GM10266 (cell line): ENCODE measurements at regions not wholly inside any gene's neighbourhood (a gene's known extent, or its start where the extent isn't known, plus 50 kb on each side); places are given as distances from the start of the nearest gene placed in this dataset.
"Not testable (repeated sequence)": the region's sequence is repeated elsewhere in the genome, so short reads cannot be mapped to it uniquely, and the experiment has no call there.

Source experiments
- DNase-seq: peaks from one replicate; pipeline ENCODE4 v3.0.0; 2012; ENCODE audit errors: extremely low spot score
- TF ChIP-seq, protein P1 (sequence below): IDR thresholded peaks from 2 replicates; pipeline ENCODE4 v1.5.1; 2012; ENCODE audit warnings: mild to moderate bottlenecking, low read depth; ENCODE audit not compliant: control insufficient read depth, insufficient read depth; ENCODE audit errors: missing control alignments

DNA sequence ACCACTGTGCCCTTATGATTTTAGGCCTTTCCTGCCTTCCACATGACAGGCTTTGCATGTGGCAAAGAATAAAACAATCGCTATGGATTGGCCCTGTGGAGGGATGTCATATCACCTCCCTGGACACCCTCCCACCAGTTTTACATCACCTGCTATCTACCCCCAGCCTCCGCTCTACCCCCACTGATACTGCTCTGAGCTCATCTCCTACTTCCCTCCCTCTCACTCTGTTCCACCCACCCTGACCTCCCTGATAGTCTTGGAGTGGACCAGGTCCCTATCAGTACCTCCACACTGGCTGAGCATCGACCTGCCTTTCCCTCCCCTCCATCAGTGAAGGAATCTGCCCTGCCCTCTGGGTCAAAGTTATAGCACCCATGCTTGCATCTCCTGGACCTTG is 91.8 kb upstream of the FOXN3 start:
- TF ChIP-seq, protein P1, sequence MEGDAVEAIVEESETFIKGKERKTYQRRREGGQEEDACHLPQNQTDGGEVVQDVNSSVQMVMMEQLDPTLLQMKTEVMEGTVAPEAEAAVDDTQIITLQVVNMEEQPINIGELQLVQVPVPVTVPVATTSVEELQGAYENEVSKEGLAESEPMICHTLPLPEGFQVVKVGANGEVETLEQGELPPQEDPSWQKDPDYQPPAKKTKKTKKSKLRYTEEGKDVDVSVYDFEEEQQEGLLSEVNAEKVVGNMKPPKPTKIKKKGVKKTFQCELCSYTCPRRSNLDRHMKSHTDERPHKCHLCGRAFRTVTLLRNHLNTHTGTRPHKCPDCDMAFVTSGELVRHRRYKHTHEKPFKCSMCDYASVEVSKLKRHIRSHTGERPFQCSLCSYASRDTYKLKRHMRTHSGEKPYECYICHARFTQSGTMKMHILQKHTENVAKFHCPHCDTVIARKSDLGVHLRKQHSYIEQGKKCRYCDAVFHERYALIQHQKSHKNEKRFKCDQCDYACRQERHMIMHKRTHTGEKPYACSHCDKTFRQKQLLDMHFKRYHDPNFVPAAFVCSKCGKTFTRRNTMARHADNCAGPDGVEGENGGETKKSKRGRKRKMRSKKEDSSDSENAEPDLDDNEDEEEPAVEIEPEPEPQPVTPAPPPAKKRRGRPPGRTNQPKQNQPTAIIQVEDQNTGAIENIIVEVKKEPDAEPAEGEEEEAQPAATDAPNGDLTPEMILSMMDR, result no peak
- no peak for DNase-seq

DNA sequence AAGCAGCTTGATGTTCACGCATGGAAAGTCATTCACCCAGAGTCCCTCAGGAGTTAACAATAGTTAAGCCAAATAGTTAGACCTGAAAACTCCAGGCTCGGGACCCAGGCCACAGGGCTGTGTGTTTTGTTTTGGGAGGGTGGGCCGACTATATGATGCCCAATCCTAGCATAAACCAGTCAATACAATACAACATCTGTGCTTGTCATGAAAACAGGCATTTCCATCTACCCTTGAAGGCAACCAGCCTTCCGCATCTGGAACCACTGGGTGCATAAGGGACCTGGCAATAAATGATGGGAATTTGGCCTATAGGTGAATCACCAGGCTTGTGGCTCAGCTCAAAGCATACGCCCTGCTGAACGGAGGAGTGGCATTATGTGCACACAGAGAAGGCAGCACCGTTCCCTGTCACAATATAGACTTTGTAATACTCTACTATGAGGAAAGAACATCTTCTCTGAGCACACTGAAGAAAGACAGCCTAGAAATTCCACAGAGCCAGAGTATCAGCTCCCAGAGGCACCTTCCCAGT is 91.0 kb upstream of the FOXN3 start:
- TF ChIP-seq, protein P1, result no peak
- no peak for DNase-seq

DNA sequence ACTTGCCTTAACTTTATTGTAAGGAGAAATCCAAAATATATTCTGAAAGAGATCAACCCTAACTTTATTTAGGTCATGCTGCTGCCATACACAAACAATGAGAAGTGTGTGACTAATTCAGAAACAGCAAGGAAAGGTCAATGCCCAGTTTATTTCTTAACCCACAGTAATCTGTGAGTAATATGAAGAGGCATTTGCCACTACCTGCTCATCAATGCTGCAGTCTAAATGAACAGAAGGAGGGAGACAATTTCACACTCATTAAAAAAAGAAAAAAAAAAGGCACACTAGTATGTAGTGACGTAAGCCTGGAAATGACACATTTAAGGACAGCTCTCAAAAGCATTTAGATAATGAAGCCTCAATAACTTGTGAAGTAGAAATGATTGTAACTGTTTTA is 90.5 kb upstream of the FOXN3 start:
- DNase-seq, result peak; percentile 35
- TF ChIP-seq, protein P1, result no peak

DNA sequence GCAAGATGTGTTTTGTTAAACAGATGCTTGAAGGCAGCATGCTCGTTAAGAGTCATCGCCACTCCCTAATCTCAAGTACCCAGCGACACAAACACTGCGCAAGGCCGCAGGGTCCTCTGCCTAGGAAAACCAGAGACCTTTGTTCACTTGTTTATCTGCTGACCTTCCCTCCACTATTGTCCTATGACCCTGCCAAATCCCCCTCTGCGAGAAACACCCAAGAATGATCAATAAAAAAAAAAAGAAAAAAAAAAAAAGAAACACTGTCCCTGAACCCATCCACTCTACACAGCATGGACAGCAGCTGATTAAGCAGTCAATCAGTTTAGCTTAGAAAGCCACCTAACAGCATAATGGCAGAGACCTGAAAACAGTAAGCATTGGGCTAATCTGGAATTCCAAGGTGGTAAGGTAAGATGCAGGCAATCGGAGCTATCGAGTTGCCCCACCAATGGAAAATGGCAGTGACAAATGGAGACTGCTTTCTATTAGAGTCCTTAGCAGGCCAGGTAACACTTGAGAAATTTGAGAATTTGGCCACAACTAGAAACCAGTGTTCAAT is 89.9 kb upstream of the FOXN3 start:
- DNase-seq, result not testable (repeated sequence)

DNA sequence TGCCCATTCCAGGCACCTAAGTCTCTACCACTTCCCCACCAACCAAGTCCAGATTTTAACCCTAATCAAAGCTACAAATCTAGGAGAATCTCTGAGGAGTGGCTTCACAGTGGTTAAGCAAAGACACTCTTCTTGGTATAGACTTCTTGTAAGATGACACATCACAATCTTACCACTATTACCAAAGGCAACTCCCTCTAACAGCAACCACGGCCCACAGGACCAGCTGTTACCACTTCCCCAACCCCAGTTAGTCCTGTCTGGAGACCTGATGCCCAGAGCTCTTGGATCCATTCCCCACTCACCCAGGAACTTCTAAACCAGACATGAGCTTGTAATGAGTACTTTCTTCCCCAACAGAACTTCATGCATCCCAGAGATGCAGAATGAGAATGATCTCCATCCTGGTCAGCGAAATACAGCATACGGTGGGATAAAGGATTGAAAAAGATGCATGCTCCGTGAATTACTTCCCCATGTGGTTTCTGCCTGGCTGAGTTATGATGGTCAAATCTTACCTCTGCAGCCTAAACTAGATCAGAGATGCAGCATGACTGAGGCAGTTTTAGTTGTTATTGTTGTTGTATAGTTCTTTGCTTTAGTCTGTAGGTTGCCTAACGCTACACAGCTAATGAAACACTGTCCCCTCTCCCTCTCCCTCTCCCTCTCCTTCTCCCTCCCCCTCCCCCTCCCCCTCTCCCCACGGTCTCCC is 87.7 kb upstream of the FOXN3 start:
- TF ChIP-seq, protein P1, result no peak
- peak; percentile 32 for DNase-seq

DNA sequence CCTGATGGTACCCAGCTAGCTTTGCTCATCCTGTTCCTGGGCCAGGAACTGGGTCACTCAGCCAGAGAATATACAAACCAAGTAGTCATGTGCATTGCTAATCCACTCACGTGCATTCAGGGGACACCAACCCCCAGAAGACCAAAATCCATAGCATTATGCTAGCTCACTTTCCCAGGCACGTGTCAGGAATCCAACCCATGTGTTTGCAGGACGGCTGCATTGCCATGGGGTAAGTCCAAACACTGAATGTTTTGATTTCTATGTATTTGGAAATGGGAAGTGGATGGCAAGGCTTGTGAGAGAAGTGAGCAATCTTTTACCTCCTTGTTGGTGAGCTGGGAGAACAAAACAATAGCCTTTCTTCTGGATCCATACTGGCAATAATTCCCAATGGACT is 87.1 kb upstream of the FOXN3 start:
- TF ChIP-seq, protein P1, result no peak
- no peak for DNase-seq

DNA sequence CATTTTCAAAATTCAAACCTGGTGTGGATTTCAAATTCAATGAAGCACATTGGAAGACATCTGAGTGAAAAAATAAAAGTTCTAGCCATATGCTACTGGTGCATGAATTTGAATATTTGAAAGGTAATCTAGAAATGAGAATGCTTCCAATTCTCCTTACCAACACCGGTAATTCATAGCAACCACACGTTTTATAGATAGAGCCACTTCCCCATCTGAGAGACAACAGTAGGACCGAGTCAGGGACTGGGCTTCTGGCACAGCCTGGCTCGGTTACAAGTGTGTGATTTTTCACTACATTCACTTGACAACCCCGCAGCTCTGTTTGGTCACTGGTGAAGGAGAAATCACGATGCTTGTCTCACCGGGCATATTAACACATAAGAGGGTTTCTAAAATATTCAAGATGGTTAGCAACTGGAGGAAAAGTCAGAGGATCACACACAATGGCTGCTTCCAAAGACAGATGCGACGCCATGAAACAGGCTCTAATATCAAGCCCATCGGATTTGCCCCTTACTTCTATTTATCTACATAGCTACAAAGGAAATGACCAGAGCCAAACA is 86.5 kb upstream of the FOXN3 start:
- TF ChIP-seq, protein P1, result no peak

More for the DNA sequence above, 86.5 kb upstream of the FOXN3 start:
- DNase-seq, result peak; percentile 48
